SK-N-MC (cell line): ENCODE measurements at regions not wholly inside any gene's neighbourhood (a gene's known extent, or its start where the extent isn't known, plus 50 kb on each side); places are given as distances from the start of the nearest gene placed in this dataset.

Experiments used
- EZH2 ChIP-seq: fragments of 200-600 bp; sonication (generic); IDR thresholded peaks from one replicate; pipeline ENCODE4 v1.6.1; 2017; ENCODE audit warnings: antibody characterized with exemption
- FOXP2 ChIP-seq: optimal IDR thresholded peaks from 2 replicates; pipeline ENCODE3; 2011; ENCODE audit warnings: mild to moderate bottlenecking, moderate library complexity; ENCODE audit not compliant: insufficient read depth; ENCODE audit errors: extremely low read length, control extremely low read depth
- POLR2AphosphoS5 ChIP-seq: IDR thresholded peaks from 2 replicates; pipeline ENCODE4 v1.6.1; 2012; ENCODE audit warnings: mild to moderate bottlenecking, low read depth, low read length, borderline replicate concordance

GRCh38 chr22:26992556-26992955 lies 335.2 kb downstream of the MIAT start:
- TF ChIP-seq POLR2AphosphoS5: no peak
- no peak for TF ChIP-seq EZH2
- TF ChIP-seq FOXP2: no peak
